ENCODE measurements at regions not wholly inside any gene's neighbourhood (a gene's known extent, or its start where the extent isn't known, plus 50 kb on each side); places are given as distances from the start of the nearest gene placed in this dataset.
A peak's percentile ranks its signal among the peaks of the same experiment; 100 is the strongest.

GRCh38 chr2:155381436-155381835 lies 682.9 kb downstream of the KCNJ3 start:
- Mint-ChIP-seq H3K9me3 (no peaks in the 10 kb centered on the region), H3K27ac (no peak overlapping the region), H3K4me1 (no peaks in the 10 kb centered on the region), H3K36me3 (no peaks in the 10 kb centered on the region), H3K4me3 (no peak overlapping the region), H3K27me3 (peaks cover 0 to 6% (median 0%) of the 10 kb centered on the region in 5 donors)
- ATAC-seq (no peak), DNase-seq (no peak)
- POLR2A ChIA-PET = no interaction called here

GRCh38 chr2:155379494-155379893 lies 681.0 kb downstream of the KCNJ3 start:
- DNase-seq = no peak
- ATAC-seq = no peak
- Mint-ChIP-seq H3K27ac (no peak overlapping the region), H3K27me3 (peaks cover 0 to 6% (median 0%) of the 10 kb centered on the region in 5 donors), H3K36me3 (no peaks in the 10 kb centered on the region), H3K9me3 (no peaks in the 10 kb centered on the region), H3K4me1 (no peaks in the 10 kb centered on the region), H3K4me3 (no peak overlapping the region)
- POLR2A ChIA-PET = no interaction called here

- POLR2A ChIA-PET = no interaction called here
- Mint-ChIP-seq H3K36me3 (no peaks in the 10 kb centered on the region), H3K4me3 (no peak overlapping the region), H3K27ac (no peak overlapping the region), H3K4me1 (no peaks in the 10 kb centered on the region), H3K9me3 (no peaks in the 10 kb centered on the region), H3K27me3 (peaks cover 0 to 4% (median 0%) of the 10 kb centered on the region in 5 donors)
- DNase-seq (no peak), ATAC-seq (no peak)
Observed at GRCh38 chr2:155377931-155378444, 679.5 kb downstream of the KCNJ3 start.

- DNase-seq = peak in 1 of 10 donors; percentile 1
- no peak for ATAC-seq
- POLR2A ChIA-PET = no interaction called here
- H3K9me3 Mint-ChIP-seq = no peaks in the 10 kb centered on the region
- H3K27me3 Mint-ChIP-seq = peaks cover 0 to 1% (median 0%) of the 10 kb centered on the region in 5 donors
- H3K27ac Mint-ChIP-seq = no peak overlapping the region
- no peak overlapping the region for H3K4me3 Mint-ChIP-seq
- no peaks in the 10 kb centered on the region for H3K4me1 Mint-ChIP-seq
- no peaks in the 10 kb centered on the region for H3K36me3 Mint-ChIP-seq
Observed at GRCh38 chr2:155377266-155377680, 678.8 kb downstream of the KCNJ3 start.

- POLR2A ChIA-PET = no interaction called here
- H3K9me3 Mint-ChIP-seq = no peaks in the 10 kb centered on the region
- H3K27ac Mint-ChIP-seq = no peak overlapping the region
- no peak overlapping the region for H3K4me3 Mint-ChIP-seq
- H3K36me3 Mint-ChIP-seq = no peaks in the 10 kb centered on the region
- ATAC-seq = no peak
- peaks cover 0 to 2% (median 0%) of the 10 kb centered on the region in 5 donors for H3K27me3 Mint-ChIP-seq
- H3K4me1 Mint-ChIP-seq = no peaks in the 10 kb centered on the region
- no peak for DNase-seq
Observed at GRCh38 chr2:155372969-155373368, 674.5 kb downstream of the KCNJ3 start.

GRCh38 chr2:155368934-155369333 lies 670.4 kb downstream of the KCNJ3 start:
- Mint-ChIP-seq H3K27me3 (peaks cover 0 to 5% (median 0%) of the 10 kb centered on the region in 5 donors), H3K9me3 (no peaks in the 10 kb centered on the region), H3K4me1 (no peaks in the 10 kb centered on the region), H3K36me3 (no peaks in the 10 kb centered on the region), H3K4me3 (no peak overlapping the region), H3K27ac (no peak overlapping the region)
- peak in 2 of 10 donors; percentile 1 to 4 for DNase-seq
- no peak for ATAC-seq
- POLR2A ChIA-PET = no interaction called here

GRCh38 chr2:155364766-155365165 lies 666.3 kb downstream of the KCNJ3 start:
- POLR2A ChIA-PET = no interaction called here
- Mint-ChIP-seq H3K4me1 (no peaks in the 10 kb centered on the region), H3K27me3 (peaks cover 0 to 7% (median 0%) of the 10 kb centered on the region in 5 donors), H3K9me3 (peaks cover 0 to 8% (median 0%) of the 10 kb centered on the region in 9 donors), H3K4me3 (no peak overlapping the region), H3K27ac (no peak overlapping the region), H3K36me3 (peaks cover 0 to 5% (median 0%) of the 10 kb centered on the region in 3 donors)
- ATAC-seq (no peak), DNase-seq (no peak)

- peaks cover 0 to 15% (median 0%) of the 10 kb centered on the region in 9 donors for H3K9me3 Mint-ChIP-seq
- no peak overlapping the region for H3K4me3 Mint-ChIP-seq
- H3K36me3 Mint-ChIP-seq = peaks cover 0 to 12% (median 0%) of the 10 kb centered on the region in 3 donors
- H3K27me3 Mint-ChIP-seq = peaks cover 0 to 7% (median 0%) of the 10 kb centered on the region in 5 donors
- H3K27ac Mint-ChIP-seq = no peak overlapping the region
- ATAC-seq (no peak), DNase-seq (no peak)
- H3K4me1 Mint-ChIP-seq = no peaks in the 10 kb centered on the region
- POLR2A ChIA-PET = no interaction called here
Observed at GRCh38 chr2:155363349-155363888, 664.9 kb downstream of the KCNJ3 start.

GRCh38 chr2:155357172-155357571 lies 658.7 kb downstream of the KCNJ3 start:
- Mint-ChIP-seq H3K27ac (no peak overlapping the region), H3K27me3 (peaks cover 0 to 6% (median 0%) of the 10 kb centered on the region in 5 donors), H3K9me3 (peaks cover 0 to 20% (median 3%) of the 10 kb centered on the region in 9 donors), H3K4me3 (no peak overlapping the region), H3K4me1 (no peaks in the 10 kb centered on the region), H3K36me3 (peaks cover 0 to 23% (median 0%) of the 10 kb centered on the region in 3 donors)
- POLR2A ChIA-PET = no interaction called here
- no peak for ATAC-seq
- DNase-seq = no peak

GRCh38 chr2:155356250-155356649 lies 657.8 kb downstream of the KCNJ3 start:
- H3K9me3 Mint-ChIP-seq = peaks cover 0 to 20% (median 3%) of the 10 kb centered on the region in 9 donors
- no peak overlapping the region for H3K27ac Mint-ChIP-seq
- no peak for DNase-seq
- ATAC-seq = no peak
- no peaks in the 10 kb centered on the region for H3K4me1 Mint-ChIP-seq
- POLR2A ChIA-PET = no interaction called here
- no peak overlapping the region for H3K4me3 Mint-ChIP-seq
- H3K36me3 Mint-ChIP-seq = peaks cover 0 to 23% (median 0%) of the 10 kb centered on the region in 3 donors
- peaks cover 0 to 6% (median 0%) of the 10 kb centered on the region in 5 donors for H3K27me3 Mint-ChIP-seq

- ATAC-seq (no peak), DNase-seq (no peak)
- no peak overlapping the region for H3K4me3 Mint-ChIP-seq
- no peak overlapping the region for H3K27ac Mint-ChIP-seq
- H3K36me3 Mint-ChIP-seq = no peaks in the 10 kb centered on the region
- peaks cover 0 to 2% (median 0%) of the 10 kb centered on the region in 9 donors for H3K9me3 Mint-ChIP-seq
- POLR2A ChIA-PET = no interaction called here
- H3K4me1 Mint-ChIP-seq = no peaks in the 10 kb centered on the region
- peaks cover 0 to 4% (median 0%) of the 10 kb centered on the region in 5 donors for H3K27me3 Mint-ChIP-seq
Observed at GRCh38 chr2:155350783-155351580, 652.5 kb downstream of the KCNJ3 start.

- Mint-ChIP-seq H3K4me3 (no peak overlapping the region), H3K36me3 (no peaks in the 10 kb centered on the region), H3K27me3 (peaks cover 0 to 3% (median 0%) of the 10 kb centered on the region in 5 donors), H3K9me3 (peaks cover 0 to 11% (median 2%) of the 10 kb centered on the region in 9 donors), H3K4me1 (no peaks in the 10 kb centered on the region), H3K27ac (no peak overlapping the region)
- no peak for ATAC-seq
- no peak for DNase-seq
- POLR2A ChIA-PET = no interaction called here
Observed at GRCh38 chr2:155332016-155332415, 633.5 kb downstream of the KCNJ3 start.

GRCh38 chr2:155320236-155320635 lies 621.7 kb downstream of the KCNJ3 start:
- DNase-seq (no peak), ATAC-seq (no peak)
- no peak overlapping the region for H3K27ac Mint-ChIP-seq
- H3K9me3 Mint-ChIP-seq = no peaks in the 10 kb centered on the region
- H3K36me3 Mint-ChIP-seq = no peaks in the 10 kb centered on the region
- POLR2A ChIA-PET = no interaction called here
- H3K4me3 Mint-ChIP-seq = no peak overlapping the region
- H3K4me1 Mint-ChIP-seq = no peaks in the 10 kb centered on the region
- peaks cover 0 to 1% (median 0%) of the 10 kb centered on the region in 5 donors for H3K27me3 Mint-ChIP-seq

All from naive thymus-derived CD8-positive, alpha-beta T cell (primary cell).